H1 (cell line): ENCODE measurements at regions not wholly inside any gene's neighbourhood (a gene's known extent, or its start where the extent isn't known, plus 50 kb on each side); places are given as distances from the start of the nearest gene placed in this dataset.

ENCODE experiments used
- CTCF ChIA-PET: fragments of 300-600 bp; sonication (Branson Sonifier 250); formaldehyde crosslinking; loops from one replicate; lab custom pipeline; 2021; ENCODE audit not compliant: partially characterized antibody; lab: Charles Lee
- POLR2A ChIA-PET: fragments of 300-600 bp; sonication (Branson Sonifier 250); formaldehyde crosslinking; loops from one replicate; lab custom pipeline; 2021; ENCODE audit warnings: inconsistent platforms; ENCODE audit not compliant: partially characterized antibody; lab: Charles Lee
- DNase-seq, 2 experiments: peaks; one replicate each; pipeline versions ENCODE4 v3.0.0 to v3.0.0-alpha.2; 2010 to 2022; ENCODE audit warnings: low spot score in 2 of 2, low read depth in 1 of 2, mixed read lengths in 1 of 2
- FAIRE-seq: peaks from 2 replicates; lab custom pipeline; 2011; peaks lifted over from hg19 to GRCh38; lab: Jason Lieb, UNC
- H2AFZ ChIP-seq: 2 replicates; pipeline ENCODE4 v1.8.1; 2012; ENCODE audit warnings: low read length, inconsistent platforms
- H2AK5ac ChIP-seq: 2 replicates; pipeline ENCODE4 v1.6.1; 2013; ENCODE audit warnings: low read depth, low read length
- H2BK120ac ChIP-seq: replicated peaks from 2 replicates; pipeline ENCODE3; 2013; ENCODE audit warnings: low read depth, low read length, inconsistent platforms
- H2BK12ac ChIP-seq: 2 replicates; pipeline ENCODE4 v1.6.1; 2013; ENCODE audit warnings: low read depth, low read length
- H2BK15ac ChIP-seq: 2 replicates; pipeline ENCODE4 v1.6.1; 2013; ENCODE audit warnings: low read length
- H2BK20ac ChIP-seq: 2 replicates; pipeline ENCODE4 v1.6.1; 2013; ENCODE audit warnings: low read length
- H2BK5ac ChIP-seq: 2 replicates; pipeline ENCODE4 v1.6.1; 2013; ENCODE audit warnings: low read depth, low read length
- H3K14ac ChIP-seq: 2 replicates; pipeline ENCODE4 v1.6.1; 2013; ENCODE audit warnings: inconsistent platforms; ENCODE audit not compliant: insufficient read length
- H3K18ac ChIP-seq: 2 replicates; pipeline ENCODE4 v1.6.1; 2013; ENCODE audit warnings: low read length; ENCODE audit errors: extremely low read depth
- H3K23ac ChIP-seq: 2 replicates; pipeline ENCODE4 v1.6.1; 2013; ENCODE audit warnings: inconsistent platforms; ENCODE audit not compliant: insufficient read length
- H3K23me2 ChIP-seq: 2 replicates; pipeline ENCODE4 v1.6.1; 2013; ENCODE audit warnings: low read depth, low read length
- H3K27ac ChIP-seq: 2 replicates; pipeline ENCODE4 v1.6.1; 2011; ENCODE audit warnings: low read depth, low read length, inconsistent platforms
- H3K27me3 ChIP-seq, 4 experiments: replicated peaks in 1 of 4; 1 replicate in 1 of 4; 2 replicates in 3 of 4; pipeline versions ENCODE4 v1.6.1 to v1.8.1; 2011 to 2013; ENCODE audit warnings: low read length in 3 of 4, mild to moderate bottlenecking in 3 of 4, inconsistent platforms in 2 of 4, mixed read lengths in 2 of 4, moderate library complexity in 1 of 4; ENCODE audit not compliant: control insufficient read depth in 3 of 4, insufficient read depth in 3 of 4; ENCODE audit errors: extremely low read depth in 1 of 4
- H3K36me3 ChIP-seq, 4 experiments: 2 replicates each; pipeline versions ENCODE4 v1.6.1 to v1.8.1; 2011 to 2013; ENCODE audit warnings: mild to moderate bottlenecking in 4 of 4, low read length in 3 of 4, moderate library complexity in 2 of 4, control low read depth in 1 of 4, inconsistent platforms in 1 of 4; ENCODE audit not compliant: insufficient read depth in 4 of 4, control insufficient read depth in 2 of 4
- H3K4ac ChIP-seq: replicated peaks from 2 replicates; pipeline ENCODE3; 2013; ENCODE audit warnings: low read length, low read depth, mixed read lengths, inconsistent platforms; ENCODE audit not compliant: insufficient read length
- H3K4me1 ChIP-seq, 4 experiments: replicated peaks in 1 of 4; 1 replicate in 1 of 4; 2 replicates in 3 of 4; pipeline versions ENCODE4 v1.6.1 to v1.8.1; 2011 to 2013; ENCODE audit warnings: low read length in 3 of 4, inconsistent platforms in 2 of 4, mixed read lengths in 1 of 4; ENCODE audit not compliant: insufficient read depth in 4 of 4, control insufficient read depth in 3 of 4
- H3K4me2 ChIP-seq, 2 experiments: 2 replicates each; pipeline versions ENCODE4 v1.6.1 to v1.8.1; 2011 to 2013; ENCODE audit warnings: low read depth in 2 of 2, low read length in 2 of 2, control low read depth in 1 of 2, inconsistent platforms in 1 of 2, mild to moderate bottlenecking in 1 of 2; ENCODE audit not compliant: insufficient read depth in 1 of 2
- H3K4me3 ChIP-seq, 4 experiments: fragments of 200-600, 300-600 bp in 1 of 4; sonication (generic), shearing (Covaris generic), sonication (Bioruptor Twin) in 1 of 4; 2 replicates each; pipeline versions ENCODE4 v1.5.1 to v1.8.1; 2011 to 2016; ENCODE audit warnings: low read length in 4 of 4, low read depth in 3 of 4, control low read depth in 2 of 4, inconsistent platforms in 2 of 4, mild to moderate bottlenecking in 2 of 4, mixed read lengths in 1 of 4, moderate library complexity in 1 of 4; ENCODE audit not compliant: insufficient read depth in 2 of 4; ENCODE audit errors: extremely low read depth in 1 of 4
- H3K56ac ChIP-seq: replicated peaks from 2 replicates; pipeline ENCODE3; 2013; ENCODE audit warnings: low read depth, mild to moderate bottlenecking, mixed read lengths, low read length, inconsistent platforms; ENCODE audit not compliant: insufficient read length
- H3K79me1 ChIP-seq: 2 replicates; pipeline ENCODE4 v1.6.1; 2013; ENCODE audit warnings: low read depth, low read length, control low read depth
- H3K79me2 ChIP-seq, 2 experiments: 2 replicates each; pipeline versions ENCODE4 v1.6.1 to v1.8.1; 2012 to 2013; ENCODE audit warnings: low read length in 2 of 2, mild to moderate bottlenecking in 2 of 2, inconsistent platforms in 1 of 2; ENCODE audit not compliant: insufficient read depth in 2 of 2, control insufficient read depth in 1 of 2
- H3K9ac ChIP-seq, 4 experiments: replicated peaks in 1 of 4; 1 replicate in 1 of 4; 2 replicates in 3 of 4; pipeline versions ENCODE4 v1.6.1 to v1.8.1; 2011 to 2013; ENCODE audit warnings: low read depth in 3 of 4, low read length in 3 of 4, control low read depth in 2 of 4, mild to moderate bottlenecking in 2 of 4, moderate library complexity in 2 of 4, inconsistent platforms in 1 of 4; ENCODE audit errors: extremely low read depth in 1 of 4
- H3K9me3 ChIP-seq, 2 experiments: 2 replicates each; pipeline versions ENCODE4 v1.6.1 to v1.8.1; 2012 to 2013; ENCODE audit warnings: mild to moderate bottlenecking in 2 of 2, moderate library complexity in 2 of 2, control low read depth in 1 of 2, inconsistent platforms in 1 of 2, low read depth in 1 of 2, low read length in 1 of 2, mixed read lengths in 1 of 2; ENCODE audit not compliant: insufficient read depth in 2 of 2
- H4K20me1 ChIP-seq, 2 experiments: replicated peaks in 1 of 2; 2 replicates each; pipeline versions ENCODE3 to v1.8.1; 2011 to 2013; ENCODE audit warnings: inconsistent platforms in 2 of 2, low read length in 2 of 2, mild to moderate bottlenecking in 1 of 2; ENCODE audit not compliant: insufficient read depth in 2 of 2, control insufficient read depth in 1 of 2
- H4K5ac ChIP-seq: 2 replicates; pipeline ENCODE4 v1.6.1; 2013; ENCODE audit warnings: low read length, low read depth, mixed read lengths, inconsistent platforms; ENCODE audit not compliant: insufficient read length
- H4K8ac ChIP-seq: 2 replicates; pipeline ENCODE4 v1.8.0; 2013; ENCODE audit warnings: mild to moderate bottlenecking, moderate library complexity, low read length, inconsistent platforms; ENCODE audit not compliant: insufficient read depth; ENCODE audit errors: extremely low read depth
- H4K91ac ChIP-seq: replicated peaks from 2 replicates; pipeline ENCODE3; 2013; ENCODE audit warnings: low read length, mixed read lengths, inconsistent platforms; ENCODE audit not compliant: insufficient read length
- WGBS, 2 experiments: shearing (Covaris generic) in 1 of 2; methylation state at CpG; one replicate each; pipeline versions ENCODE4 v1.1.6 to v1.1.7; 2013 to 2015; ENCODE audit warnings: low lambda C conversion rate in 2 of 2, mixed read lengths in 2 of 2, inconsistent platforms in 1 of 2, low coverage in 1 of 2, missing lambda C conversion rate in 1 of 2; ENCODE audit not compliant: insufficient replicate concordance in 2 of 2, insufficient coverage in 1 of 2, insufficient read length in 1 of 2; ENCODE audit errors: extremely low coverage in 1 of 2, missing lambda C conversion rate in 1 of 2; 5-methylcytosine and 5-hydroxymethylcytosine counted together

- no peak for FAIRE-seq
- no peak overlapping the region for H4K5ac ChIP-seq
- H3K9ac ChIP-seq: no peak overlapping the region
- no peak overlapping the region for H3K56ac ChIP-seq
- H3K27ac ChIP-seq: no peak overlapping the region
- no peak overlapping the region for H2BK15ac ChIP-seq
- H3K4me3 ChIP-seq: no peak overlapping the region
- H4K91ac ChIP-seq: no peak overlapping the region
- no peak overlapping the region for H2BK12ac ChIP-seq
- no peaks in the 10 kb centered on the region for H3K27me3 ChIP-seq
- WGBS, 2 experiments: 85% methylated on average over 3 of the region's 3 CpGs; no CpG with 5 or more reads in 1 of the 2 experiments
- no peak overlapping the region for H2BK5ac ChIP-seq
- no peak overlapping the region for H2BK120ac ChIP-seq
- CTCF ChIA-PET: interaction anchor here (0.6 to 6.0 kb wide), 6 partner anchors 8 to 316 kb away, joined by 3 to 32 read pairs (median 3); no protein-coding TSS in a partner anchor
- H3K36me3 ChIP-seq: no peaks in the 10 kb centered on the region
- no peak overlapping the region for H3K18ac ChIP-seq
- no peak overlapping the region for H3K4ac ChIP-seq
- H4K20me1 ChIP-seq: no peaks in the 10 kb centered on the region
- POLR2A ChIA-PET: no interaction called here
- DNase-seq: no peak
- no peaks in the 10 kb centered on the region for H3K79me1 ChIP-seq
- H3K79me2 ChIP-seq: no peaks in the 10 kb centered on the region
- no peak overlapping the region for H3K14ac ChIP-seq
- no peak overlapping the region for H2AFZ ChIP-seq
- no peaks in the 10 kb centered on the region for H3K9me3 ChIP-seq
- H4K8ac ChIP-seq: no peak overlapping the region
- H3K23ac ChIP-seq: no peak overlapping the region
- H2BK20ac ChIP-seq: no peak overlapping the region
- no peak overlapping the region for H3K4me2 ChIP-seq
- no peak overlapping the region for H2AK5ac ChIP-seq
- H3K23me2 ChIP-seq: 0 out of 2 replicates have a peak, but pooled peaks cover 2% of the 10 kb centered on the region
- H3K4me1 ChIP-seq: no peaks in the 10 kb centered on the region; a peak in 1 of 7 replicates
Observed at GRCh38 chr1:34330061-34330460, 153.4 kb downstream of the C1orf94 start.
